GM18498 (cell line): ENCODE measurements at regions not wholly inside any gene's neighbourhood (a gene's known extent, or its start where the extent isn't known, plus 50 kb on each side); places are given as distances from the start of the nearest gene placed in this dataset.

Experiments used
- ATAC-seq: cut with Tn5 transposase; IDR thresholded peaks from one replicate; pipeline ENCODE4 v1.9.1; 2021; ENCODE audit warnings: mild to moderate bottlenecking, moderate library complexity; ENCODE audit not compliant: unreplicated experiment

GRCh38 chr2:173664513-173664910 lies 300.7 kb downstream of the SP3 start:
- ATAC-seq: no peak

- no peak for ATAC-seq
Measured at GRCh38 chr2:173666171-173666888, 298.8 kb downstream of the SP3 start.

GRCh38 chr2:173667014-173667413 lies 298.2 kb downstream of the SP3 start:
- ATAC-seq: no peak

- ATAC-seq: no peak
Measured at GRCh38 chr2:173667415-173667814, 297.8 kb downstream of the SP3 start.

- no peak for ATAC-seq
Measured at GRCh38 chr2:173669271-173669853, 295.8 kb downstream of the SP3 start.

GRCh38 chr2:173669888-173670287 lies 295.3 kb downstream of the SP3 start:
- no peak for ATAC-seq

- no peak for ATAC-seq
Measured at GRCh38 chr2:173672573-173673340, 292.4 kb downstream of the SP3 start.

- no peak for ATAC-seq
Measured at GRCh38 chr2:173673640-173674039, 291.5 kb downstream of the SP3 start.

GRCh38 chr2:173676647-173677046 lies 288.5 kb downstream of the SP3 start:
- ATAC-seq: no peak

- ATAC-seq: no peak
Measured at GRCh38 chr2:173678186-173678585, 287.0 kb downstream of the SP3 start.

GRCh38 chr2:173680574-173680973 lies 284.6 kb downstream of the SP3 start:
- ATAC-seq: no peak

- no peak for ATAC-seq
Measured at GRCh38 chr2:173681881-173682650, 283.1 kb downstream of the SP3 start.

- no peak for ATAC-seq
Measured at GRCh38 chr2:173684896-173685459, 280.2 kb downstream of the SP3 start.

GRCh38 chr2:173690349-173690748 lies 274.8 kb downstream of the SP3 start:
- ATAC-seq: no peak

- ATAC-seq: no peak
Measured at GRCh38 chr2:173692068-173692467, 273.1 kb downstream of the SP3 start.

- no peak for ATAC-seq
Measured at GRCh38 chr2:173693044-173693589, 272.1 kb downstream of the SP3 start.

- no peak for ATAC-seq
Measured at GRCh38 chr2:173696274-173696673, 268.9 kb downstream of the SP3 start.

- ATAC-seq: no peak
Measured at GRCh38 chr2:173697929-173698328, 267.2 kb downstream of the SP3 start.

GRCh38 chr2:173705656-173706055 lies 259.5 kb downstream of the SP3 start:
- ATAC-seq: no peak

GRCh38 chr2:173706936-173707335 lies 258.2 kb downstream of the SP3 start:
- ATAC-seq: no peak

- ATAC-seq: no peak
Measured at GRCh38 chr2:173708806-173709205, 256.4 kb downstream of the SP3 start.
